ENCODE measurements at regions not wholly inside any gene's neighbourhood (a gene's known extent, or its start where the extent isn't known, plus 50 kb on each side); places are given as distances from the start of the nearest gene placed in this dataset.
A peak's percentile ranks its signal among the peaks of the same experiment; 100 is the strongest.

- no peak for DNase-seq (ENCODE audit: low read depth, low spot score)
- in situ Hi-C loops (cut with HindIII; ENCODE audit: low pct_unique_long_range_greater_than_20kb, low sequenced_read_pairs), result no loop called here
These were observed 533.3 kb upstream of the CXADR start for GRCh38 chr21:16979574-16979973.

- in situ Hi-C loops (cut with HindIII; ENCODE audit: low pct_unique_long_range_greater_than_20kb, low sequenced_read_pairs), result no loop called here
- DNase-seq (ENCODE audit: low read depth, low spot score), result no peak
These were observed 529.4 kb upstream of the CXADR start for GRCh38 chr21:16983420-16983819.

GRCh38 chr21:16992448-16992847 is 520.4 kb upstream of the CXADR start:
- DNase-seq (ENCODE audit: low read depth, low spot score), result peak; percentile 22
- in situ Hi-C loops (cut with HindIII; ENCODE audit: low pct_unique_long_range_greater_than_20kb, low sequenced_read_pairs), result no loop called here

- DNase-seq (ENCODE audit: low read depth, low spot score), result no peak
- in situ Hi-C loops (cut with HindIII; ENCODE audit: low pct_unique_long_range_greater_than_20kb, low sequenced_read_pairs), result no loop called here
These were observed 519.3 kb upstream of the CXADR start for GRCh38 chr21:16993416-16994038.

GRCh38 chr21:17002594-17003257 is 510.1 kb upstream of the CXADR start:
- in situ Hi-C loops (cut with HindIII; ENCODE audit: low pct_unique_long_range_greater_than_20kb, low sequenced_read_pairs), result no loop called here
- no peak for DNase-seq (ENCODE audit: low read depth, low spot score)

GRCh38 chr21:17003258-17003615 is 509.6 kb upstream of the CXADR start:
- peak; percentile 25 for DNase-seq (ENCODE audit: low read depth, low spot score)
- in situ Hi-C loops (cut with HindIII; ENCODE audit: low pct_unique_long_range_greater_than_20kb, low sequenced_read_pairs), result no loop called here

- in situ Hi-C loops (cut with HindIII; ENCODE audit: low pct_unique_long_range_greater_than_20kb, low sequenced_read_pairs), result no loop called here
- DNase-seq (ENCODE audit: low read depth, low spot score), result no peak
These were observed 509.0 kb upstream of the CXADR start for GRCh38 chr21:17003763-17004373.

- no peak for DNase-seq (ENCODE audit: low read depth, low spot score)
- in situ Hi-C loops (cut with HindIII; ENCODE audit: low pct_unique_long_range_greater_than_20kb, low sequenced_read_pairs), result no loop called here
These were observed 480.6 kb upstream of the CXADR start for GRCh38 chr21:17032141-17032655.

GRCh38 chr21:17044696-17045095 is 468.1 kb upstream of the CXADR start:
- peak; percentile 62 for DNase-seq (ENCODE audit: low read depth, low spot score)
- in situ Hi-C loops (cut with HindIII; ENCODE audit: low pct_unique_long_range_greater_than_20kb, low sequenced_read_pairs), result no loop called here

- in situ Hi-C loops (cut with HindIII; ENCODE audit: low pct_unique_long_range_greater_than_20kb, low sequenced_read_pairs), result no loop called here
- peak; percentile 71 for DNase-seq (ENCODE audit: low read depth, low spot score)
These were observed 467.5 kb upstream of the CXADR start for GRCh38 chr21:17045214-17045853.

GRCh38 chr21:17048974-17049373 is 463.9 kb upstream of the CXADR start:
- DNase-seq (ENCODE audit: low read depth, low spot score), result no peak
- in situ Hi-C loops (cut with HindIII; ENCODE audit: low pct_unique_long_range_greater_than_20kb, low sequenced_read_pairs), result no loop called here

GRCh38 chr21:17050156-17050555 is 462.7 kb upstream of the CXADR start:
- in situ Hi-C loops (cut with HindIII; ENCODE audit: low pct_unique_long_range_greater_than_20kb, low sequenced_read_pairs), result no loop called here
- no peak for DNase-seq (ENCODE audit: low read depth, low spot score)

- in situ Hi-C loops (cut with HindIII; ENCODE audit: low pct_unique_long_range_greater_than_20kb, low sequenced_read_pairs), result no loop called here
- DNase-seq (ENCODE audit: low read depth, low spot score), result peak; percentile 30
These were observed 462.2 kb upstream of the CXADR start for GRCh38 chr21:17050646-17051045.

GRCh38 chr21:17051054-17051453 is 461.8 kb upstream of the CXADR start:
- in situ Hi-C loops (cut with HindIII; ENCODE audit: low pct_unique_long_range_greater_than_20kb, low sequenced_read_pairs), result no loop called here
- peak; percentile 20 for DNase-seq (ENCODE audit: low read depth, low spot score)

- no peak for DNase-seq (ENCODE audit: low read depth, low spot score)
These were observed 459.5 kb upstream of the CXADR start for GRCh38 chr21:17053321-17053720.

GRCh38 chr21:17059936-17060335 is 452.9 kb upstream of the CXADR start:
- in situ Hi-C loops (cut with HindIII; ENCODE audit: low pct_unique_long_range_greater_than_20kb, low sequenced_read_pairs), result no loop called here
- no peak for DNase-seq (ENCODE audit: low read depth, low spot score)

More at GRCh38 chr21:17053321-17053720, 459.5 kb upstream of the CXADR start:
- in situ Hi-C loops (cut with HindIII; ENCODE audit: low pct_unique_long_range_greater_than_20kb, low sequenced_read_pairs), result no loop called here

- in situ Hi-C loops (cut with HindIII; ENCODE audit: low pct_unique_long_range_greater_than_20kb, low sequenced_read_pairs), result no loop called here
- no peak for DNase-seq (ENCODE audit: low read depth, low spot score)
These were observed 446.8 kb upstream of the CXADR start for GRCh38 chr21:17066006-17066405.

- no peak for DNase-seq (ENCODE audit: low read depth, low spot score)
- in situ Hi-C loops (cut with HindIII; ENCODE audit: low pct_unique_long_range_greater_than_20kb, low sequenced_read_pairs), result no loop called here
These were observed 441.8 kb upstream of the CXADR start for GRCh38 chr21:17071093-17071492.

Data from SK-MEL-5 (cell line).